Neural progenitor cell (in vitro differentiated cells): ENCODE measurements at regions not wholly inside any gene's neighbourhood (a gene's known extent, or its start where the extent isn't known, plus 50 kb on each side); places are given as distances from the start of the nearest gene placed in this dataset.

Experiments used
- EZH2 ChIP-seq: fragments of 200-600 bp; sonication (generic); IDR thresholded peaks from 2 replicates; pipeline ENCODE4 v1.6.1; 2017; ENCODE audit warnings: antibody characterized with exemption, mild to moderate bottlenecking, moderate library complexity
- EZH2phosphoT487 ChIP-seq: fragments of 200-600 bp; sonication (generic); IDR thresholded peaks from 2 replicates; pipeline ENCODE4 v1.6.1; 2017; ENCODE audit warnings: antibody characterized with exemption
- TF ChIP-seq, protein P1 (sequence below): fragments of 200-600 bp; sonication (generic); IDR thresholded peaks from 2 replicates; pipeline ENCODE4 v1.5.1; 2017; ENCODE audit warnings: antibody characterized with exemption, mild to moderate bottlenecking

DNA sequence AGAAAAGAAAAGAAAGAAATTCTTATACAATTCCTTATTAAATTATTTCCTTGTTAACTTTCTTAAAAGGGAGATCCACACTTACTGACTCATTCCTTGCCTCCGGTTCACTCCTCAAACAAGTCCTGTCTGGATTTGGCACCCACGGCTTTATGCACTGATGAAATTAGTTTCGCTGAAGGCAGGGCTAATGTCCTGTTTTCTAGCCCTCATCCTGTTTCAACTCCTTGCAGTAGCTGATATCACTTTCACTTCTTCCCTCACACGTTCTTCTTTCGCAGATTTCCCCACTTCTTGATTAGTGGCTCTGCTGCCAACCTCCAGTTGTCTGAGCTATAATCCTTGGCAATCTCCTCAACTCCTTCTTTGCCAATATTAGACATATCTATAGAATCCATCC lies 215.2 kb downstream of the URB2 start:
- TF ChIP-seq, protein P1, sequence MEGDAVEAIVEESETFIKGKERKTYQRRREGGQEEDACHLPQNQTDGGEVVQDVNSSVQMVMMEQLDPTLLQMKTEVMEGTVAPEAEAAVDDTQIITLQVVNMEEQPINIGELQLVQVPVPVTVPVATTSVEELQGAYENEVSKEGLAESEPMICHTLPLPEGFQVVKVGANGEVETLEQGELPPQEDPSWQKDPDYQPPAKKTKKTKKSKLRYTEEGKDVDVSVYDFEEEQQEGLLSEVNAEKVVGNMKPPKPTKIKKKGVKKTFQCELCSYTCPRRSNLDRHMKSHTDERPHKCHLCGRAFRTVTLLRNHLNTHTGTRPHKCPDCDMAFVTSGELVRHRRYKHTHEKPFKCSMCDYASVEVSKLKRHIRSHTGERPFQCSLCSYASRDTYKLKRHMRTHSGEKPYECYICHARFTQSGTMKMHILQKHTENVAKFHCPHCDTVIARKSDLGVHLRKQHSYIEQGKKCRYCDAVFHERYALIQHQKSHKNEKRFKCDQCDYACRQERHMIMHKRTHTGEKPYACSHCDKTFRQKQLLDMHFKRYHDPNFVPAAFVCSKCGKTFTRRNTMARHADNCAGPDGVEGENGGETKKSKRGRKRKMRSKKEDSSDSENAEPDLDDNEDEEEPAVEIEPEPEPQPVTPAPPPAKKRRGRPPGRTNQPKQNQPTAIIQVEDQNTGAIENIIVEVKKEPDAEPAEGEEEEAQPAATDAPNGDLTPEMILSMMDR: no peak
- no peak for TF ChIP-seq EZH2
- TF ChIP-seq EZH2phosphoT487: no peak
